Muscle layer of duodenum (tissue), 2 donors: ENCODE measurements at regions not wholly inside any gene's neighbourhood (a gene's known extent, or its start where the extent isn't known, plus 50 kb on each side); places are given as distances from the start of the nearest gene placed in this dataset.

ENCODE experiments used
- H3K27ac ChIP-seq: one replicate; pipeline ENCODE4 v1.7.0; 2013; ENCODE audit warnings: mild to moderate bottlenecking, low read length
- H3K27me3 ChIP-seq: one replicate; pipeline ENCODE4 v1.7.0; 2013; ENCODE audit warnings: low read depth, mild to moderate bottlenecking, control low read depth, low read length
- H3K36me3 ChIP-seq, 2 donors: one replicate each; pipeline ENCODE4 v1.7.0; 2013; ENCODE audit warnings: low read length in 2 of 2, control low read depth in 1 of 2, mild to moderate bottlenecking in 1 of 2; ENCODE audit not compliant: insufficient read depth in 2 of 2, control insufficient read depth in 1 of 2
- H3K4me1 ChIP-seq, 2 donors: one replicate each; pipeline ENCODE4 v1.7.0; 2013; ENCODE audit warnings: low read length in 2 of 2, mild to moderate bottlenecking in 2 of 2, control low read depth in 1 of 2, moderate library complexity in 1 of 2; ENCODE audit not compliant: insufficient read depth in 2 of 2, control insufficient read depth in 1 of 2
- H3K4me3 ChIP-seq, 2 donors: one replicate each; pipeline ENCODE4 v1.7.0; 2013; ENCODE audit warnings: low read length in 2 of 2, low read depth in 1 of 2, mild to moderate bottlenecking in 1 of 2
- H3K9me3 ChIP-seq, 2 donors: one replicate each; pipeline ENCODE4 v1.7.0; 2013; ENCODE audit warnings: low read length in 2 of 2, control low read depth in 1 of 2, mild to moderate bottlenecking in 1 of 2; ENCODE audit not compliant: control insufficient read depth in 1 of 2
- donor health status: healthy.

DNA sequence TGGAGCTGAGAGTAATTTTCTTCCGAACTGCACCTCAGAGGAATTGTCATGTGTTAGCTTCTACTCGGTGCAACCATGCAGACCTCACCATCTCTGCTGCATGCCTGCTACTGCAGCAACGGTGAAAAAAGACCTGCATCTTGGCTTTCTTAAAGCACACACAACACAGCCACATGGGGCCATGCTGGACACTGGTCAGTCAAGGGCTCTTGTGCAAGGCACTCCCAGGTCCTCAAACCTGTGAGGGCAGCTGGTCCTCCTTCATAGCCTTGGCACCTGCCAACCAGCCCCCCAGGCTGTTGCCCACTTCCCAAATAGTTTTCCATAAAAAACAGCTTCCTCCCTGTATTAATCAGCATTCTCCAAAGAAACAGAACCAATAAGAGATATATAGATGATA lies 113.5 kb upstream of the TEX51 start:
- H3K27me3 ChIP-seq = no peaks in the 10 kb centered on the region
- no peaks in the 10 kb centered on the region for H3K4me1 ChIP-seq
- no peaks in the 10 kb centered on the region for H3K9me3 ChIP-seq
- no peak overlapping the region for H3K27ac ChIP-seq
- no peaks in the 10 kb centered on the region for H3K36me3 ChIP-seq
- H3K4me3 ChIP-seq = no peak overlapping the region

GRCh38 chr2:126785862-126786261 lies 112.8 kb upstream of the TEX51 start:
- Histone ChIP-seq H3K27me3 (no peaks in the 10 kb centered on the region), H3K27ac (no peak overlapping the region), H3K36me3 (no peaks in the 10 kb centered on the region), H3K9me3 (no peaks in the 10 kb centered on the region), H3K4me3 (no peak overlapping the region), H3K4me1 (no peaks in the 10 kb centered on the region)

DNA sequence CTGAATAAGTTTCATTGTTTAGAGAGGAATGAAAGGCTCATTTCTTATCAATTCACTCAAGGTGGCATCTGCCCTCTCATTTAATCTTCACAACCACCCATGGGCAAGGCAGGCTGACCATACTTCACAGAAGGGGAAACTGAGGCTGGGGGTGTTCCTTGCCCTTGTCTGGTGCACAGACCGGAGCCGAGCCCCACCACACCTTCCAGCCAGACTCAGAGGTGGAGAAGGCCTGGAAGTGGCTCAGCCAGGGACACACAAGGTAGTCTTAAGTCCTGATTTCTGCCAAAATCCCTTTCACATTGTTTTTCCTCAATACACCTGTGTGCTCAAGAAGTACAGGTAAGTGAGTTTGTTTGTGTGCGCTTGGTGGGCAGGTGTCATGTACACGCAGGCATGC lies 111.9 kb upstream of the TEX51 start:
- H3K4me1 ChIP-seq = no peaks in the 10 kb centered on the region
- no peaks in the 10 kb centered on the region for H3K9me3 ChIP-seq
- no peak overlapping the region for H3K27ac ChIP-seq
- H3K4me3 ChIP-seq = no peak overlapping the region
- no peaks in the 10 kb centered on the region for H3K27me3 ChIP-seq
- H3K36me3 ChIP-seq = no peaks in the 10 kb centered on the region

DNA sequence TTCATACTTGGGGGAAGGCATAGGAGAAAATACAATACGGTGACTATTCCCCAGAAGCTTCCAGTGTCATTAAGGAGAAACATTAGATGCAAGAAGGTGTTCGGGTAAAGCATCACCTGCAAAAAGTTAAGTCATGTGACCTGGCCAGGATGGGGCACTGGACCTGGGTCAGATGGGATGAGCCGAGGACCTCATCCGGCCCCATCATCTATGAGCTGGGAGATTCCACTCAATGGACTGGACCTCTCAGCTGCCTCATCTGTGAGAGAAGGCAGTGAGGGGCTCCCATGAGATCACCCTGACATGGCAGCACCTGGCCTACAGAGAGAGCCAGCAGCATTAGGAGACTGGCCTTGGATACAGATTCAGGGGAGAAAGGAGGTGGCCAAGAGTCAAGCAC lies 111.4 kb upstream of the TEX51 start:
- Histone ChIP-seq H3K4me1 (no peaks in the 10 kb centered on the region), H3K4me3 (no peak overlapping the region), H3K36me3 (no peaks in the 10 kb centered on the region), H3K9me3 (no peaks in the 10 kb centered on the region), H3K27ac (no peak overlapping the region), H3K27me3 (no peaks in the 10 kb centered on the region)

GRCh38 chr2:126788113-126788512 lies 110.6 kb upstream of the TEX51 start:
- H3K27me3 ChIP-seq = no peaks in the 10 kb centered on the region
- no peak overlapping the region for H3K27ac ChIP-seq
- no peaks in the 10 kb centered on the region for H3K4me1 ChIP-seq
- H3K36me3 ChIP-seq = no peaks in the 10 kb centered on the region
- no peak overlapping the region for H3K4me3 ChIP-seq
- H3K9me3 ChIP-seq = no peaks in the 10 kb centered on the region

DNA sequence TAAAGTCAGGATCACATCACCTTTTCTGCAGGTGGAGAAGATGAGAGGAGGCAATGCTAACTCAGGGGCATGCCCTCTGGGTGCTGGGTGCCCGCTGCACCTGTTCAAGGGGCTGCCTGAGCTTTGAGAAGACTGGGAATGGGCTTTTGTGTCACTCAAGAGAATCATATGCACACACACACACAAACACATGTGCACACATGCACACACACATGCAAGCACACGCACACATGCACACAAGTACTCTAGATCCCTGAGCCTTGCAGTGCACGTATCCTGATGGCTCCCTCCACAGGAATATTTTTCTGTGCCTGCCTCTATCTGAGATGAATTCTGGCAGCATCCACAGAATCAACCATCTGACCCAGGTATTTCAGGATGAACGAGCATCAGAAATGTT lies 110.0 kb upstream of the TEX51 start:
- Histone ChIP-seq H3K4me3 (no peak overlapping the region), H3K27me3 (no peaks in the 10 kb centered on the region), H3K9me3 (no peaks in the 10 kb centered on the region), H3K4me1 (no peaks in the 10 kb centered on the region), H3K36me3 (no peaks in the 10 kb centered on the region), H3K27ac (no peak overlapping the region)

- Histone ChIP-seq H3K4me1 (no peaks in the 10 kb centered on the region), H3K4me3 (no peak overlapping the region), H3K9me3 (no peaks in the 10 kb centered on the region), H3K36me3 (no peaks in the 10 kb centered on the region), H3K27ac (no peak overlapping the region), H3K27me3 (no peaks in the 10 kb centered on the region)
Observed at GRCh38 chr2:126790987-126791780, 107.5 kb upstream of the TEX51 start.

DNA sequence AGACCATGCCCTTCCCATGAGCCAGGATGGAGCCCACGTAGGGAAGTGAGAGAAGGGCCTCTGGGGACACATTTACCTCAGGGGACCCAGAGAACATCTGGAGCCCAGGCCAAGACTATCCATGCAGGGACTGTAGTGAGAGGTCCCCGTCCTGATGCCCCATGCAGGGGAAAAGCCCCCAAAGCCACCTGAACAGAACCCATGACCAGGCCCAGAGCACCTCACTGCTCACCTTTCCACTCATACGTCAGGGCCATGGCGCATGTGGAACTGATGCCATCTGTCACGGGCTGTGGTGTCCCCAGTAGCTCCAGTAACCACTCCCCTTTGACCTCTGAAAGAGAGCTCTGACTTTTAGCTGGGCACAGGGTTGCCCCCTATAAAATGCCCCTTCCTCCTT lies 106.5 kb upstream of the TEX51 start:
- no peak overlapping the region for H3K4me3 ChIP-seq
- H3K9me3 ChIP-seq = no peaks in the 10 kb centered on the region
- no peaks in the 10 kb centered on the region for H3K36me3 ChIP-seq
- no peak overlapping the region for H3K27ac ChIP-seq
- no peaks in the 10 kb centered on the region for H3K4me1 ChIP-seq
- H3K27me3 ChIP-seq = no peaks in the 10 kb centered on the region

GRCh38 chr2:126792993-126793392 lies 105.7 kb upstream of the TEX51 start:
- Histone ChIP-seq H3K9me3 (no peaks in the 10 kb centered on the region), H3K27me3 (no peaks in the 10 kb centered on the region), H3K36me3 (no peaks in the 10 kb centered on the region), H3K4me3 (no peak overlapping the region), H3K27ac (no peak overlapping the region), H3K4me1 (no peaks in the 10 kb centered on the region)

- Histone ChIP-seq H3K9me3 (no peaks in the 10 kb centered on the region), H3K36me3 (no peaks in the 10 kb centered on the region), H3K4me1 (no peaks in the 10 kb centered on the region), H3K27me3 (no peaks in the 10 kb centered on the region), H3K4me3 (no peak overlapping the region), H3K27ac (no peak overlapping the region)
Observed at GRCh38 chr2:126793885-126794613, 104.6 kb upstream of the TEX51 start.

DNA sequence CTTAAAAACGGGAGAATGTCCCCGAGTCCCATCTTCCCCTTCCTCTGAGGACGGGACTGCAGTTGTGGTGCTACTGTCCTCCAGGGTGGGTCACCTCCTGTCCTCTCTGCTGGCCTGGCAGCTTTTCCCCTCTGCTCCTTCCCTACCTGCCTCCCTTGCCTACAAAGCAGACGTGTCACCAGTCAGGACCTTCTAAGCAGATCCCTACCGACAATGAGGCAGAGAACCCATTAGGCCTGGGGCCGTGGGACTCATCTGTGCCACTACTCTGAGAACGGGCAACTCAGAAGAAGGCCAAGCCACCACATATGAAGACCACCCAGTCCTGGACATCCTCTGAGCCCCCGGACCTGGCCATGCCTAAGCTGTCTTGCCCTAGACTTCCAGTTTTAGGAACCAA lies 103.0 kb upstream of the TEX51 start:
- no peaks in the 10 kb centered on the region for H3K27me3 ChIP-seq
- H3K36me3 ChIP-seq = no peaks in the 10 kb centered on the region
- no peak overlapping the region for H3K4me3 ChIP-seq
- no peaks in the 10 kb centered on the region for H3K4me1 ChIP-seq
- no peak overlapping the region for H3K27ac ChIP-seq
- H3K9me3 ChIP-seq = no peaks in the 10 kb centered on the region
